ENCODE measurements at regions not wholly inside any gene's neighbourhood (a gene's known extent, or its start where the extent isn't known, plus 50 kb on each side); places are given as distances from the start of the nearest gene placed in this dataset.

GRCh38 chr7:69076566-69076965 is 521.7 kb upstream of the AUTS2 start:
- TF ChIP-seq CTCF (IDR thresholded peaks at IDR 0.05) = no peak
- no peak for TF ChIP-seq EP300 (IDR thresholded peaks at IDR 0.05)
- no peak for TF ChIP-seq POLR2A (IDR thresholded peaks at IDR 0.05)

All from ovary (tissue), 3 donors.